CD4-positive, alpha-beta T cell treated with Interleukin-2 at 100 ng/mL for 4 hours (primary cell): ENCODE measurements at regions not wholly inside any gene's neighbourhood (a gene's known extent, or its start where the extent isn't known, plus 50 kb on each side); places are given as distances from the start of the nearest gene placed in this dataset.
"Not testable (repeated sequence)": the region's sequence is repeated elsewhere in the genome, so short reads cannot be mapped to it uniquely, and the experiment has no call there.

ENCODE experiments used
- DNase-seq: peaks from one replicate; pipeline ENCODE4 v3.0.0-alpha.2; 2020; ENCODE audit warnings: low spot score

DNA sequence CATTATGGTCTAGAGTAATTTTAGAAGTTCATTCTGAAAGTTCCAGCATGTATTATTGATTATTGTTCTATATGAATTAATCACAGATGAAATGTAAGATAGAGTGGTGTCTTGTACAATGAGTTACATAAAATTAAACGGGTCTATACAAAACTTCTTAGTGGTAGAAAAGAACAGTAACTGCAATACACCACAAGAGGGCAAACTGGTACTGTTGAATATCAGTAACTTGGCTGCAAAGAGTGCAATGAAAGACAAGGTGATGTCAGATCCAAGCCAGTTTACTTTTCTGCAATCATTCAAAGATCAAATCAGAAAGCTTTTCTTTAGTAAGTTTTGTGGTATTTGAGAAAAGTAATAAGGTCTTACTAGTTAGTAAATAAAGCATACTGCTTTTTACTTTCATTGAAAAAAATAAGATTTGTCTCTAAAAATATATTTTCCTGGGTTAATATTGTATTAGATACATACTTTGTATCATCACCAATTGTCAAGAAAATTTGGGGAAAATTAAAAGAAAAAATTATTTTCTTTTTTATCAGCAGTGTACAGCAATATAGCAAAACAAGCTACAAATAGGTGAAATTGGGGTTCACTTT lies 66.4 kb upstream of the BTG3 start:
- DNase-seq = peak; percentile 79

DNA sequence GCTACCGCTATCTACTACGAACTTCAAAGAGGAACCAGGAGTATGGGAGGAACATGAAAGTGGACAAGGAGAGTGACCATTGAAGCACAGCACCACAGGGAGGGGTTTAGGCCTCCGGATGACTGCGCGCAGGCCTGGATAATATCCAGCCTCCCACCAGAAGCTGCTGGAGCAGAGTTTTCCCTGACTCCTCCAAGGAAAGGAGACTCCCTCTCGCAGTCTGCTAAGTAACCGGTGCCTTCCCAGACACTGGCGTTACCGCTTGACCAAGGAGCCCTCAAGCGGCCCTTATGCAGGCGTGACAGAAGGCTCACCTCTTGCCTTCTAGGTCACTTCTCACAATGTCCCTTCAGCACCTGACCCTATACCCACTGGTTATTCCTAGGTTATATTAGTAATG lies 64.2 kb upstream of the BTG3 start:
- DNase-seq = not testable (repeated sequence)

DNA sequence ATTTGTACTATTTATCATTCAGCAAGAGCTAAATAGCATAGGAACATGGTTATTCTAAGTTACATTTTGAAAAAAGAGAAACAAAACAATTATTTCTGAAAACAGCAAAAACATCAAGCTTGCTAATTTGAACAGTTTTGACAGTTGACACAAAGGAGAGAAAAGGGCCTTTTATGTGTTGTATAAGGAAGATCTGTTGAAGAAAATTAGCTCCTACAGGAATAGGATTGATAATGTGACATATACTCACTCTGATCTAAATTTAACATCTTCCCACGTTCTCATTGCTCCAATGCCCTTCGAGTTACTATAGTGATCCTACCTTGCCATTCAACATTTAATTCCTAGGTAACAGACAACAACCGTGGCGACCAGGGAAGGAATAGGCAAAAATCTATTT lies 61.4 kb upstream of the BTG3 start:
- DNase-seq = no peak

DNA sequence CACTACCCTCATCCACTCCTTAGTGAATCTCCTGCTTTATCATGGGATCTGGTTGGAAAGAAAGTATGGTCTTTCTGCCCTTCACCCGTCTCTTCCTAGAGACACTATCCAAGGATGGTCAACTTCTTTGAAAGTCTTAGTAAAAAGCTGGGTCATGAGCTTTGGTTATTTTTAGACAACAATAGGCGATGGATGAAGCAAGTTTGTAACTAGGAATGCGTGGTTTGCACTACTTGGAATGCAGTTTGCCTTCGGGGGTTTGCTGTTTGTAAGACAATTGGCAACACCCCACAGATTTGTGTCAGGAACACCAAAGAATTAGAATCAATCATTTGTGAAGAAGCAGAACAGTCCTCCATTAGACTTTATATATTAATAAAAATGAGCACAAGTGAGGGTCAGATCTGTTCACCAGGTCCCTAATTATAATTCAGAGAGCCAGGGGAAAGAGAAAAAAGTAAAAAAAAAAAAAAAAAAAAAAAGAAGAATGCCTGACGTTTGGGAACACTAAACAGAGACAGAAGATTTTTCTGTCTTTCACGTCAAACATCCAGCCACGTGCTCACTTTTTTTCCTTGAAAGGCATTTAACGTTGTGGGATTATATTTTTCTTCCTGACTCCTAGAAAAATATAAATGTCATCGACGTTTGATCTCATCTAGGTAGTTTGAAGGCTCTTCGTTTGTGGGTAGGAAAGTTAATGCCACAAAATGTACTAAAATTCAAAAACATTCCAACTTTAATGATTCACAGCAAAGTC lies 60.7 kb upstream of the BTG3 start:
- DNase-seq = no peak

DNA sequence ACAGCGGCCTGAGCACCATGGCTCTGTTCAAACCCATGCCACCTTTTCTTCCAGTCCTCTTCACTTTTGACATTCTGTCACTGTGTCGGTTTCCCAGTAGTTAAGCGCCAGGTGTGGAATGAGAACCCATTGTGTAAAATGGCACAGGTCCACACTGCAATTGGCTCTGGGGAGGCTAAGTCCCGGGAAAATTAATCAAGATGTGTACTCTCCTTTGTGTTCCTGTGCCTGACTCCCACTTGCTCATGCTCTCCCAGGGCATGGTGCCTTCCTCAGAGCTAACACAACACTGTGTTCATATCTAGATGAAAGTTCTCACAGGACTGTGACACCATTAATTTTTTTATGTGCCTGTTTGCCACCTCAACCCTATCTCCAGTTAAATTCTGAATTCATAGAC lies 59.0 kb upstream of the BTG3 start:
- DNase-seq = no peak

DNA sequence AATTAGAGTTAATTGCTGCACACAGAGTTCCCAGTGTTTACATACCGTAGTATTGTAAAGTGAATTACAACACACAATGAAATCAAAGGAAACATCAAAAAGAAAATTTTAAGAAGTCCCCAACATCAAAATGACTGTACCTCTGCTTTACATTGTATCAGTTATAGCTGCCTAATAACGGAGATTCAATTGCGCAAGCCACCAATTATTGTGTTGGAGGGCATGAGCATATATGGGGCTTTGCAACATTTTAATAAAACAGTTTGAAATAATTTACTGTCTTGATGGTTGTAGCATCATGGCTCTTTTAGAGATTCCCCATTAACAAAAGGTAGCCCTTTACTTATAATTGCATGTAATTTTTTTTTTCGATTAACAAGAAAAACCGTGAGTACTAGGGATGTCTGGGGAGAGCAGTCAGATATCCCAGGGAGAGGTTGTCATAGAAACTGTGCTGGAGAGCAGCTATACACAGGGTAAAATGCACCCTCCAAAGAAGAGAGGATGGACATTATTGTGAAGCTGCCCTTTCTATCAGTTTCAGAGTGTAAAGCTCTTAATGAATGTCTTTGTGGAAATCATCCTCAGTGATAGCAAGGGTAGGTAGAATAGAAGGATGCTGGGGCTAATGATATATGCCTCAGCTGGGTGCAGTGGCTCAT lies 55.9 kb upstream of the BTG3 start:
- no peak for DNase-seq

DNA sequence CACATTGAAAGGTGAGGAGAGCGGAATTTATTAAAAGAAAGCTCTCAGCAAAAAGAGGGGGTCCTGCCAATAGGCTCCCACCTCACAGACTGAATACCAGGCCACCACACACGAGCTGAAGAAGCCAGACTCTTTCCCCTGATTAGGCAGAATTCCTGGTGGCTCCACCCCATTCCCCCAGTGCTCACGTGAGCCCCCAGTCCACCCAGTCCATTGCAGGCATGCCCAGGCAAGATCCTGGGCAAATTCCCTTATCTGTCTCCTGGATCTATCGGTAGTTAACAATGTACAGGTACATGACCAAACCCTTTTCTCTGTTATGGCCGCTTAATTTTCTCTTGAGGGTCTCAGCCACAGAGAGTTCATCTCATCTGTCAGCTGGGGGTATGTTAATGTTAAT lies 54.6 kb upstream of the BTG3 start:
- DNase-seq = no peak
